ENCODE measurements at regions not wholly inside any gene's neighbourhood (a gene's known extent, or its start where the extent isn't known, plus 50 kb on each side); places are given as distances from the start of the nearest gene placed in this dataset.

DNA sequence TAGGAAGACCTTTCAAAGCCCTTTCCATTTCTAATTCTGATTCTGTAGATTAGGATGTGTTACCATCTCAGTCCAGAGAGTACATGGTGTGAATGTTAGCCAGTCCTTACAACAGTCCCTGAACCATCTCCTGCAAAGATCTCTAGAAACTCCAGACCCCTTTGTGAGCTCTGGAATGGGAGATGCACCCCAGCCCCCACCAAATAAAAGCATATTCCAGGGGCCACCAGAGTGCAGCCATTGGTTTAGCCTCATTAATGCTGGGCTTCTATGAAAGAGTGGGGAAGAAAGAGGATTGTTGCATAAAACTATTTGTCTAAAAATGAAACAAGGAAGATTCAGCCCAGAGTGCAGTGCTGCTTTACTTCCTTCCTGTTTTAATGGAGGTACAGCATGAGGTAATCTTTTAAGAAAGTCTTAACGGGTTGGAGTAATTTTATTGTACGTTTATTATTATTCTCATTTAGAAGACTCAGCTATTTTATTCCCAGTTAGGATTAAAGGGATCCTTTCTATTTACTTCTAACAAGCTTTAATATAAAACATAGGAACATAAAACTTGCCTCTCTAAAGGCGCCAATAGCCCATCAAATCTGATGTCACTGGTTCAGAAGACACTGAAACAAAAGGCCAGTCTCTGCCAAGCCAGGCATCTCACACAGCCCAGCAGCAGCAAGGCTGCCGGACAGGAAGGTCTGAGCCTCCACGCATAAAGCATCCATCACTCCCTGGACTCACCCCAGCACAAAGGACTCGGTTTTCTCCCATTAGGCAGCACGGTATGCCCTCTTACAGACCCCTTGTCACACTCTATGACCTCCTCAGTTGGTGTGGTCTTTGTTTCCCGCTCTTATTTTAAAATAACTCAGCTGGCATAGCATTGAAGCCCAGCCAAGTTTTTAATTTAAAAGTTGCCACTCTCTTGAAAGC, 203.9 kb upstream of the BLID start:
- Histone ChIP-seq H3K27me3 (no peaks in the 10 kb centered on the region), H3K9me3 (ENCODE audit: low read depth) (no peaks in the 10 kb centered on the region), H3K4me3 (no peak overlapping the region), H3K4me1 (ENCODE audit: low read depth) (peaks cover 28% of the 10 kb centered on the region), H3K36me3 (no peaks in the 10 kb centered on the region), H3K27ac (no peak overlapping the region)
- TF ChIP-seq, protein P1, sequence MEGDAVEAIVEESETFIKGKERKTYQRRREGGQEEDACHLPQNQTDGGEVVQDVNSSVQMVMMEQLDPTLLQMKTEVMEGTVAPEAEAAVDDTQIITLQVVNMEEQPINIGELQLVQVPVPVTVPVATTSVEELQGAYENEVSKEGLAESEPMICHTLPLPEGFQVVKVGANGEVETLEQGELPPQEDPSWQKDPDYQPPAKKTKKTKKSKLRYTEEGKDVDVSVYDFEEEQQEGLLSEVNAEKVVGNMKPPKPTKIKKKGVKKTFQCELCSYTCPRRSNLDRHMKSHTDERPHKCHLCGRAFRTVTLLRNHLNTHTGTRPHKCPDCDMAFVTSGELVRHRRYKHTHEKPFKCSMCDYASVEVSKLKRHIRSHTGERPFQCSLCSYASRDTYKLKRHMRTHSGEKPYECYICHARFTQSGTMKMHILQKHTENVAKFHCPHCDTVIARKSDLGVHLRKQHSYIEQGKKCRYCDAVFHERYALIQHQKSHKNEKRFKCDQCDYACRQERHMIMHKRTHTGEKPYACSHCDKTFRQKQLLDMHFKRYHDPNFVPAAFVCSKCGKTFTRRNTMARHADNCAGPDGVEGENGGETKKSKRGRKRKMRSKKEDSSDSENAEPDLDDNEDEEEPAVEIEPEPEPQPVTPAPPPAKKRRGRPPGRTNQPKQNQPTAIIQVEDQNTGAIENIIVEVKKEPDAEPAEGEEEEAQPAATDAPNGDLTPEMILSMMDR (IDR thresholded peaks at IDR 0.05; ENCODE audit: low read depth, low read length), result no peak
- DNase-seq (ENCODE audit: low read depth in 1 of 2, low spot score in 1 of 2), result no peak

DNA sequence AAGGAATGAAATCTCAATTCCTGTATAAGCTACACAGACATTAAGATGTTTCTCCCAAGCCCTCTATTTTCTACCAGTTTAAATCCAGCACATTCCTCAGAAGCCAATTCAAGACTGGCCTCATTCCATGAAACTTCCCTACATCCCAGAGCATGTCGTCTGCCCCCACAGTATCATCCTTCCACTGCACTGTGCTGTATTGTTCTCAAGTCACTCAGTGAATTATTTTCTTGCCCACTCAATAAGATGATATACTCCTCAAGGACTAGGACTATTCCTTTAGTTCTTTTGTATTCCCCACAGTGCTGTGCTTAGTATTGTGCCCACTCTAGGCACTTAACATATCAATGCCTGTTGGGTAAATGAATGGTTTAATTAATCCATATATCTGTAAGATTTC, 203.1 kb upstream of the BLID start:
- H3K27ac ChIP-seq, result no peak overlapping the region
- no peaks in the 10 kb centered on the region for H3K9me3 ChIP-seq (ENCODE audit: low read depth)
- H3K27me3 ChIP-seq, result no peaks in the 10 kb centered on the region
- no peak overlapping the region for H3K4me3 ChIP-seq
- no peaks in the 10 kb centered on the region for H3K36me3 ChIP-seq
- H3K4me1 ChIP-seq (ENCODE audit: low read depth), result peaks cover 32% of the 10 kb centered on the region
- DNase-seq (ENCODE audit: low read depth in 1 of 2, low spot score in 1 of 2), result no peak
- TF ChIP-seq, protein P1 (IDR thresholded peaks at IDR 0.05; ENCODE audit: low read depth, low read length), result no peak

DNA sequence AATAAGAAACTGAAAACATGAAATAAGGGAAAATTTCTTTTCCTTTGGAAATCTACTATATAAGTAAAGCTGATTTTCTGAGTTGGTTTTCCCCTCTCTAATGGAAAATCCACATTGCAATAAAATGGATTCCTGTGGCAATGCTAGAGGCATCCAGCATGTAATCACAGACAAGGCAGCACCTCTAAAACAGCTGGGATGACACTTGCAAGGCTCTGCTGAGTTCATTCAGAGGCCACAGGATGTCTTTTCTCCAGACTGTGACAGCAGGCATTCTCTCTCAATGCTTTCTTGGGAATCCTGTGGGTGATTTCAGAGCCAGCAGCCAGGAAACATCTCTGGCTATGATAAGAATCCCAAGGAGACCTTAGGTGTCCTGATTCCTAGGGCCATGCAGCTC, 201.3 kb upstream of the BLID start:
- H3K27ac ChIP-seq, result peak overlapping the region; percentile 29
- TF ChIP-seq, protein P1 (IDR thresholded peaks at IDR 0.05; ENCODE audit: low read depth, low read length), result no peak

DNA sequence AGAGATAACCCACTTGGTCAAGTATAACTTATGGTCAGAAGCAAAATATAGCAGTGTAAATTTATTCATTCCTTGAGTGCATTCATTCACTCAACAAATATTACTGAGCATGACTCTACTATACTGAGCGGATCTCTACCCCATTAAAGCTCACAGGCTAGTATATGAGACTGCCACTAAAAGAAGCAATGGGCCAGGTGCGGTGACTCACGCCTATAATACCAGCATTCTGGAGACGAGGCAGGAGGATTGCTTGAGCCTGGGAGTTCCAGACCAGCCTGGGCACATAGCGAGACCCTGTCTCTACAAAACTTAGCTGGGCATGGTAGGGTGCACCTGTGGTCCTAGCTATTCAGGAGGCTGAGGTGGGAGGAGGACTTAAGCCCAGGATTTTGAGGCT, 197.6 kb upstream of the BLID start:
- H3K9me3 ChIP-seq (ENCODE audit: low read depth), result no peaks in the 10 kb centered on the region
- no peak for DNase-seq (ENCODE audit: low read depth in 1 of 2, low spot score in 1 of 2)
- no peaks in the 10 kb centered on the region for H3K27me3 ChIP-seq
- H3K4me3 ChIP-seq, result no peak overlapping the region
- no peak overlapping the region for H3K27ac ChIP-seq
- peaks cover 52% of the 10 kb centered on the region for H3K4me1 ChIP-seq (ENCODE audit: low read depth)
- no peaks in the 10 kb centered on the region for H3K36me3 ChIP-seq
- TF ChIP-seq, protein P1 (IDR thresholded peaks at IDR 0.05; ENCODE audit: low read depth, low read length), result no peak

More for the DNA sequence above, 201.3 kb upstream of the BLID start:
- no peaks in the 10 kb centered on the region for H3K36me3 ChIP-seq
- H3K27me3 ChIP-seq, result no peaks in the 10 kb centered on the region
- DNase-seq (ENCODE audit: low read depth in 1 of 2, low spot score in 1 of 2), result peak in 1 of 2 donors; percentile 61
- no peak overlapping the region for H3K4me3 ChIP-seq
- peaks cover 42% of the 10 kb centered on the region for H3K4me1 ChIP-seq (ENCODE audit: low read depth)
- H3K9me3 ChIP-seq (ENCODE audit: low read depth), result no peaks in the 10 kb centered on the region

DNA sequence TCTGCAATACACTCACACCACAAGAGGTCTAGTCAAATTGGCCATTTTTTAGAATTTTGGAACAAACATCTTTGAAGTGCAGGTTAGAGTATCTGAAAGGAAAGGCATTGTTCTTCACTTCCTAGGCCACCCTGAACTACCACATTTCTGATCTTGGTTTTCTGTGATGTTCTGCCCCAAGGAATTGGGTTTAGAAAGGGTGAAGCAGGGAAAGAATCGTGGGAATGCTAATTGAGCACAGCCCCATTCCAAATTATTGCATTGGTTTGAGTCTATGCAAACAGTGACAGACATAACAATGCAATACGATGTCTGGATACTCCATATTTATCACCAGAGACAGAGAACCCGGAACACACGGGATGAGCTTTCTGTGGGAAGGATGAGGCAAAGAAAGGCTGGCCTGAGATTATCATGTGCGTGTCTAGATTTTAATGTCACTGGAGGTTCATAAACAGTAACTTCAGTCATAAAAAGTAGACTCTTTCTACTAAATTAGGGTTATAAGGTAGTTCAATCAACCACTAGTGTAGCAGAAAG, 195.3 kb upstream of the BLID start:
- Histone ChIP-seq H3K27me3 (no peaks in the 10 kb centered on the region), H3K4me1 (ENCODE audit: low read depth) (peaks cover 54% of the 10 kb centered on the region), H3K9me3 (ENCODE audit: low read depth) (no peaks in the 10 kb centered on the region), H3K4me3 (no peak overlapping the region), H3K27ac (peak overlapping the region; percentile 56), H3K36me3 (no peaks in the 10 kb centered on the region)
- no peak for DNase-seq (ENCODE audit: low read depth in 1 of 2, low spot score in 1 of 2)
- TF ChIP-seq, protein P1 (IDR thresholded peaks at IDR 0.05; ENCODE audit: low read depth, low read length), result no peak

All from cardiac muscle cell (in vitro differentiated cells and primary cell).